ES-I3 (cell line): ENCODE measurements at regions not wholly inside any gene's neighbourhood (a gene's known extent, or its start where the extent isn't known, plus 50 kb on each side); places are given as distances from the start of the nearest gene placed in this dataset.

Source experiments
- H3K36me3 ChIP-seq: 2 replicates; pipeline ENCODE4 v1.6.1; 2013; ENCODE audit warnings: mild to moderate bottlenecking, low read length, control low read depth, moderate library complexity; ENCODE audit not compliant: insufficient read depth
- H3K4me1 ChIP-seq: 2 replicates; pipeline ENCODE4 v1.6.1; 2013; ENCODE audit warnings: mild to moderate bottlenecking, control low read depth, low read length; ENCODE audit not compliant: insufficient read depth
- H3K9ac ChIP-seq: 2 replicates; pipeline ENCODE4 v1.6.1; 2013; ENCODE audit warnings: low read depth, mild to moderate bottlenecking, low read length, moderate library complexity
- H3K9me3 ChIP-seq: 2 replicates; pipeline ENCODE4 v1.6.1; 2013; ENCODE audit warnings: mild to moderate bottlenecking, low read length, moderate library complexity; ENCODE audit not compliant: control insufficient read depth, insufficient read depth

DNA sequence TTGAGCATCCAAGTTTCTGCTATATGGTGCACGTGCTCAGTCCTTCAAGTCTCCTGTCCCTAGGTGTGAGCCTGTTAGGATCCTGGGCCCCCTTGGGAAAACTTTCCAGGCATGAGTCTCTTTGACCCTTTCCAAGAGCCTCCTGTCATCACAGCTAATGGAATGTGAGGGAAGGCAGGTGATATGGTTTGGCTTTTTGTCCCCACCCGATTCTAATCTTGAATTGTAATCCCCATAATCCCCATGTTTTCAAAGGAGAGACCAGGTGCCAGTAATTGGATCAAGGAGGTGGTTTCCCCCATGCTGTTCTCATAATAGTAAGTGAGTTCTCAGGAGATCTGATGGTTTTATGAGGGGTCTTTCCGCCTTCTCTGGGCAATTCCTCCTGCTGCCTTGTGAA lies 265.5 kb downstream of the ATP23 start:
- Histone ChIP-seq H3K4me1 (no peaks in the 10 kb centered on the region), H3K9me3 (no peaks in the 10 kb centered on the region), H3K9ac (no peak overlapping the region), H3K36me3 (no peaks in the 10 kb centered on the region)

DNA sequence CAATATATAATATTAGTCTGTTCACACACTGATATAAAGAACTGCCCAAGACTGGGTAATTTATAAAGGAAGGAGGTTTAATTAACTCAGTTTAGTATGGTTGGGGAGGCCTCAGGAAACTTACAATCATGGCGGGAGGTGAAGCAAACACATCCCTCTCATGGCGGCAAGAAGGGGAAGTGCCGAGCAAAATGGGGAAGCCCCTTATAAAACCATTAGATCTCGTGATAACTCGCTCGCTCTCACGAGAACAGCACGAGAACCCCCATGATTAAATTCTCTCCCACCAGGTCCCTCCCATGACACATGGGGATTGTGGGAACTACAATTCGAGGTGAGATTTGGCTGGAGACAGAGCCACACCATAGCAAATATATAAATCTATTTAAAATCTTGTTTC lies 269.8 kb downstream of the ATP23 start:
- H3K4me1 ChIP-seq: no peaks in the 10 kb centered on the region
- no peak overlapping the region for H3K9ac ChIP-seq
- no peaks in the 10 kb centered on the region for H3K9me3 ChIP-seq
- H3K36me3 ChIP-seq: no peaks in the 10 kb centered on the region

DNA sequence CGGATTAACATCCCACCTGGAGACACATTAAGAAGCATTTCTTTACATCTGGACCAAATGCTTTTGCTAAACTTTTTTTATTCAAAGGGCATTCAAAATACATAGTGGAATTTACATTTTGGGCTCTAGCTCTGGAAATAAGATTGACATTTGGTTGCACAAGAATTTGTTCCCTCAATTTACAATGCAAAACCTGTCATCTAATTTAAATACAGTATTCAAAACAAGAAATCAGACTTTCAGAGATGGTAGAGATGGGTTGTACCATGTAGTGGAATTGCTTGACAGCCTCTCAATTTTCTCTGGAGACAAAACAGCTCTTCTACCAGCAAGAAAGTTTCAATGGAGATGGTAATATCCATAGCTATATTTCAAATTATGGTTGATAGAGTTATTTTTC lies 275.8 kb downstream of the ATP23 start:
- H3K9ac ChIP-seq: no peak overlapping the region
- no peaks in the 10 kb centered on the region for H3K9me3 ChIP-seq
- no peaks in the 10 kb centered on the region for H3K4me1 ChIP-seq
- H3K36me3 ChIP-seq: no peaks in the 10 kb centered on the region

DNA sequence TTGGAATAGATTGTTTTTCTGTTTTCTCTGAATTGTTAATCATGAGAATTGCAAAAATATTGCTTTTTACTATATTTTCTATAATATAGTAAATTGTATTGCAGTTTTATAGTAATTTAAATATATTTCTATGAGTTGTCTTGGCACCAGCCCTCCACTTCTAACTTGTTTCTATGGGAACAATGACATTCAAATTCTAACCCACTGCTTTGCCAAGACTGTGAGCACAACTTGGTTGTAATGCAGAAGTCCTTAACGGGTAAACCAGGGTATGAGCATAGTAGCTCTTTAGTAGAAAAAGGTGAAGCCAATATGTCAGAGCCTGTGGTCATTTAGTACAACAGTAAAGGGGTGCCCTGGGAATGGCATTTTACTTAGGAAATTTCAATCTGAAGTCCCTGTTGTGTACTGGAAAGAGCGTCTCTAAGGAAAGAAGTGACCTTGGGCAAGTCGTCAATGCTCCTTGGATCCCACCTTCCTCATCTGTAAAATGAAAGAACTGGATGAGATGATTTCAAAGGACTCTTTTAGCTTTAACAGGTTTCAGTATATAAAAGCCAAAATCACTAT lies 283.3 kb downstream of the ATP23 start:
- Histone ChIP-seq H3K36me3 (no peaks in the 10 kb centered on the region), H3K9ac (no peak overlapping the region), H3K4me1 (0 out of 2 replicates have a peak, but pooled peaks cover 3% of the 10 kb centered on the region), H3K9me3 (no peaks in the 10 kb centered on the region)

DNA sequence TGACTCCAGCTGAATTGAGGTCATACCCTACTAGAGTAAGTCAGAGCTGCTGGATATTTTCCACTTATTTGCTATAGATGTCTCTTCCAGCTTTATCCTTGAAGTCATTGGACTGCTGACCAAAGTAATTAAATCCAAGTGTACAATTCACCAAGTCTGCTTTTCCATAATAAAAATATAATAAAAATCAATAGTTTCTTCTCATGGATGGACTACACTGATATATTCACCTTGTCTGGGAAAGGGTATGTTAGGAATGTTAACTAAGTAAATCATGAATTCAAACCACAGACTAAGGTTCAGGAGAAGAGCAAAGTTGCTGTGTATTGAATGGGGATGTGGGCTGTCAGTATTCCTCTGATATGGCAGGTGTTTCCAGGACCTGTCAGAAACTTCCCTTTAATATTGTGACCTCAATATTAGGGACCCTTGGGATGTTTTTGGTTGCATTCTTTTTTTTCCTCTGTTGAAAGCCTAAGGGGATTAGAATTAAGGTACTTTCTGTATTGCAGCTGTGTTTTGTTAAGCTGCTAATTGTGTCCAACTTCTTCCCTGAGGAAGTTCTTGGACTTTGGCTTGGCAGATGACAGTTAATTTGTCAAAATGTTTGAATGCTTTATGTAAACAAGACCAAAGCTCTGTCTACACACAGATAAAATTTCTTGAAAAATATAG lies 284.0 kb downstream of the ATP23 start:
- H3K4me1 ChIP-seq: 0 out of 2 replicates have a peak, but pooled peaks cover 3% of the 10 kb centered on the region
- H3K9ac ChIP-seq: no peak overlapping the region
- no peaks in the 10 kb centered on the region for H3K9me3 ChIP-seq
- no peaks in the 10 kb centered on the region for H3K36me3 ChIP-seq

DNA sequence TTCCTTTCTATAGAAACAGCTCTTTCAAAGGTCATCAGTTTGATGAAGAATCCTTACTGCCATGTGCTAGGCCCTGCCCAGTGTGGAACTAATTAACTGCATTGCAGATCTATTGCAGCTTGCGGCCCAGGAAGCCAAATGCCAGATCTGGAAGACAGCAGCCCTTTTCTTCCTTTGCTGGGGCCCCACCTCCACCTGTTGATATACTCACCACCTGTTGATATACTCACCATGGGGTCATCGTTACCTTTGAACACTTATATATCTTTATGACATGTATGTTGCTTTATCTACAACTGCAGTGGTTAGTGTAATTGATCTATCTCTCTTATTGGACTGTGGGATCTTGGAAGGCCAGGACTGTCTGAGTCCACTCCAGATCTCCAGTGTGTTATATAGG lies 292.5 kb downstream of the ATP23 start:
- Histone ChIP-seq H3K4me1 (no peaks in the 10 kb centered on the region), H3K9me3 (no peaks in the 10 kb centered on the region), H3K36me3 (no peaks in the 10 kb centered on the region), H3K9ac (no peak overlapping the region)

DNA sequence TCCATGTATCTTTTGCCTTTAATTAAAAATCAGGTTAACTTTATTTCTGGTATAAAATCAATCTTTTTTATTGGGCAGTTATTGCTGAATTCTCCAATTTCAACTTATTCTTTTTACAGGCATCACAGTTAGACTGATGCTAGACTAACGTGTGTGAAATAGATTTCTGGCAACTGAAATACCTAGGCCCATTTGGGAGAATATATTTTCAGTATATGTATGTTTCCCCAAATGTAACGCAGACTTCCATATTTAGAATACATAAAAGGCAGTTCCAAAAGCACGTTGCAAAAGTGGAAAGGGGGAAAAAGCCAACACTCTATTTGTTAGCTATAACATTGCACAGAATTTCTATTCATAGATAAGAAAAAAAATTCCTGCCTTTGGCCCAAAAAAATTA lies 297.0 kb downstream of the ATP23 start:
- H3K9ac ChIP-seq: no peak overlapping the region
- H3K9me3 ChIP-seq: no peaks in the 10 kb centered on the region
- no peaks in the 10 kb centered on the region; the same call in 1 of the 2 replicates for H3K4me1 ChIP-seq
- no peaks in the 10 kb centered on the region for H3K36me3 ChIP-seq

DNA sequence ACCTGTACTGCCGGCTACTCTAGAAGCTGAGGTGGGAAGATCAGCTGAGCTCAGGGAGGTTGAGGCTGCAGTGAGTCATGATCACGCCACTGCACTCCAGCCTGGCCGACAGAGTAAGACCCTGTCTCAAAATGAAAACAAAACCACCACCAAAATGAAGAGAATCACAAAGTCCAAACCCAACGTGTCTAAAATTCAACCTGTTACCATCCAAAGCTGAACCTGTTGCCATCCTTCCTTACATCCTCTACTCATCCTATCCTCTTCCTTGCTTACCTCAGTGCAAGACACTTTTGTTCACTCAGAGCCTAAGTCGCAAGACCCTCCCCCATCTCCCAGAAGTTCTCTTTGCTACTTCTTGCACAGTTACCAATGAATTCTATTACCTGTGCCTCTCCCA lies 299.7 kb downstream of the ATP23 start:
- H3K36me3 ChIP-seq: no peaks in the 10 kb centered on the region
- no peaks in the 10 kb centered on the region; the same call in 1 of the 2 replicates for H3K4me1 ChIP-seq
- H3K9me3 ChIP-seq: no peaks in the 10 kb centered on the region; the same call in 1 of the 2 replicates
- H3K9ac ChIP-seq: no peak overlapping the region

DNA sequence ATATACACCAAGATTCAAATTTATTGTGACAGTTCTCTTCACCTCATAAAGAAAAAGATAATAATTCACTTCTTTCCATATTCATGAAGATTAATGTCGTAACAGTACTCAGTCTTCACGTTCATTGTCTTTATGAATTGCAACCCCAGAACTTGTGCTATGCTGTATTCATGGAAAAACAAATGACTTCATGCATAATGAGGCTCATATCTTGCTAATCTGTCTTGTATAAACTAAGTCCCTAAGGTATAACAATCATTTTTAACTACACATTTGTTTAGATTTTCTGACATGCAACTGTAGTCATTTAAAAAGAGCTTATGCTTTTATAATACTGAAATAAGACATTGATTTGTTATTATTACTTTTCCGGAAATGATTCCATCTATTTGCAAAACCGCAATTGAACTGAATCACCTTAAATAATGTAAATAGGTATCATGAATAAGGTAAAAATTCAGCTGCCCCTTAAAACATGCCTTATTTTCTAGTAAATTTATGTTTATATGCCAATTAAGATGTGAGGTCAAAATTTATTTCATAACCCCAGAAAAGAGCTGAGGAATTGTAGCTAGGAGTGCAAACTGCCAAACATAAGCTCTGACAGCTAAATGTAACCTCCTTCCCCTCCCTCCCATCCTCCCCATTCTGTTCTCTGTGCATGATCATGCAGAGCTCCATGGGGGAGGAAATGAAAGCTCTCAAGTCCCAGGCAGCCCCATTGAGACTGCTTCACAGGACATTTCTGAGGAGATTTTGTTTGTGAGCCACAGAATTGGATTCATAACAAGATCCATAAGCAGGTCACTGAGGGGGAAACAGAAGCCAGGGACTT lies 301.6 kb downstream of the ATP23 start:
- no peak overlapping the region for H3K9ac ChIP-seq
- no peaks in the 10 kb centered on the region; the same call in 1 of the 2 replicates for H3K4me1 ChIP-seq
- H3K36me3 ChIP-seq: no peaks in the 10 kb centered on the region
- no peaks in the 10 kb centered on the region; the same call in 1 of the 2 replicates for H3K9me3 ChIP-seq

DNA sequence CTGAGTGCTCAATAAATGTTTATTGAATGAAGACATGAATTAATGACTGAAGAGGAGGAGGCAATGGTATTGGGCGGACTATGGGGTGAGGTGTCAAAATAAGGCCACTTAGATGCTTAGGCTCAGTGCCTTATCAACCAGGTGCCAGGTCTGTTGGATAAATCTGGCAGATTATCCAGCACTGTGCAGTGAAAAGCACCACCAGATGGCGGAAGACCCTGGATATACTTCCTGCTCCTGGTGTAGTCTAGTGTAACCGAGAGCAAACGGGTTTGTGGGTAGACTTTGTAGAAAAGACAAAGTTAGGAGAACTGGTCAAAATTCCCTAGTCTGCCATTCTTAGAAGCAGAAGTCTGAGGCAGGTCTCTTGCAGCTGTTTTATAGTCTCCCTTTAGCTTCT lies 306.3 kb downstream of the ATP23 start:
- no peaks in the 10 kb centered on the region; the same call in 1 of the 2 replicates for H3K4me1 ChIP-seq
- no peaks in the 10 kb centered on the region; the same call in 1 of the 2 replicates for H3K9me3 ChIP-seq
- no peak overlapping the region for H3K9ac ChIP-seq
- H3K36me3 ChIP-seq: no peaks in the 10 kb centered on the region

DNA sequence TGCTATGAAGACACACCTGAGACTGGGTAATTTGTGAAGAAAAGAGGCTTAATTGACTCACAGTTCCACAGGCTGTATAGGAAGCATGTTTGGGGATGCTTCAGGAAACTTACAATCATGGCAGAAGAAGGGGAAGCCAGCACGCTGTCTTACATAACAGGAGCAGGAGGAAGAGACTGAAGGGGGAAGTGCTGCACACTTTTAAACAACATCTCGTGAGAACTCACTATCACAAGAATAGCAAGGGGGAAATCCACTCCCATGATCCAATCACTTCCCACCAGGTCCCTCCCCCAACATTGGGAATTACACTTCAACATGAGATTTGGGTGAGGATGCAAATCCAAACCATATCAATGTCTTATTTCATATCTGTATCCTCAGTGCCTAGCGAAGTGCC lies 307.2 kb downstream of the ATP23 start:
- no peaks in the 10 kb centered on the region; the same call in 1 of the 2 replicates for H3K9me3 ChIP-seq
- H3K9ac ChIP-seq: no peak overlapping the region
- H3K36me3 ChIP-seq: no peaks in the 10 kb centered on the region
- H3K4me1 ChIP-seq: no peaks in the 10 kb centered on the region

DNA sequence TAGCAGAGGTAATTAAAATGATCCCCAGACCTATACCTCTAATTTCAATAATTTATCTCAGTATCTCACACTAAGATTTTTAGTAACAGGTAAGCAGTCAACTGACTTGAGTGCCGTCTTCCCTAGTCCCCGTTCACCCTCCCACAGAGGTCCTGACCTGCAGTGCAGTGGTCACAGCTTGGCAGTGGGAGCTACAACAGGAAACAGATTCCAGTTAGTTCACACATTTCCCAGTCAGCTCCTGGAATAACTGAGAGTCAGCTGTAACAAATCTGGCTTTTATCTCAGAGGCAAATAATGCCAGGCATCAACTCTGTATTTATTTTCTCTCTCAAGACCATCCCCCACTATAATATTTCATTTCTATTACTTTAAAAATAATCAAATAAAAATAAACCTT lies 308.2 kb downstream of the ATP23 start:
- Histone ChIP-seq H3K9me3 (no peaks in the 10 kb centered on the region; the same call in 1 of the 2 replicates), H3K4me1 (no peaks in the 10 kb centered on the region), H3K36me3 (no peaks in the 10 kb centered on the region), H3K9ac (no peak overlapping the region)

DNA sequence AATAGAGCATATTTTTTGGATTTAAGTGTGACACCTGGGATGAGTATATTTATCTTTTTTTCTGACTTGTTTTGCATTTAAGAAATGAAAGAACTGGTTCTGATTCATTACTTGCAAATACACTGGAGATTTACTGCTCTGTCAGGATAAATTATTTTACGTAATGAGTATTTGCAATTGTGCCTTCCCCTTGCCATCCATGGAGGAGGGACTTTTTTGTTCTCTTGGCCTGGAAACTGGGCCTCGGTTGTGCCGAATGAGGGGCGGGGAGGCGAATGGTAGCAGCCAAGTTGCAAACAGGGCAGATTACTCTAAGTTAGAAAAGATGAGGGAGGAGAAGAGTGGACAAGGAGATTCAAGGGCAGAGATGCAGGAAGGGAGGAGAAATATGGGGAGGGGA lies 308.7 kb downstream of the ATP23 start:
- no peaks in the 10 kb centered on the region for H3K4me1 ChIP-seq
- H3K36me3 ChIP-seq: no peaks in the 10 kb centered on the region
- H3K9ac ChIP-seq: no peak overlapping the region
- H3K9me3 ChIP-seq: no peaks in the 10 kb centered on the region; the same call in 1 of the 2 replicates

DNA sequence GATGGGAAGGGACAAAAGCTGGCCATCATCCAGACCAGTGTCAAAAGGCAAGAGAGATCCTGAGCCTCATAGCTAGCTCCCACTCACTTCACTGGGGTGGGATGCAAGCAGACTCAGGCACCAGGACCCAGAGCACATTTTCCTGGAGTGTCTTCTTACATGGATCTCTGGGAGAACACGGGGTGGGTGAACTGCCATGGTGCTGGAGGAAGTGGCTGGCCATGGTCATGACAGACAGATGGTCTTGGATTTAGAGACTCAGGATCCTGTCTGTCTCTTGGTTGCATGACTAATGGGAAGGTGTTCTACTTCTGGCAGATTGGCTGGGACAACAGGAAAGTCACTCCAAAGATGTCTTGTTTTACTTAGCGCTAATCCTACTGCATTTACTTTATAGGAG lies 311.5 kb downstream of the ATP23 start:
- no peaks in the 10 kb centered on the region for H3K36me3 ChIP-seq
- no peaks in the 10 kb centered on the region for H3K9me3 ChIP-seq
- H3K9ac ChIP-seq: no peak overlapping the region
- no peaks in the 10 kb centered on the region for H3K4me1 ChIP-seq

DNA sequence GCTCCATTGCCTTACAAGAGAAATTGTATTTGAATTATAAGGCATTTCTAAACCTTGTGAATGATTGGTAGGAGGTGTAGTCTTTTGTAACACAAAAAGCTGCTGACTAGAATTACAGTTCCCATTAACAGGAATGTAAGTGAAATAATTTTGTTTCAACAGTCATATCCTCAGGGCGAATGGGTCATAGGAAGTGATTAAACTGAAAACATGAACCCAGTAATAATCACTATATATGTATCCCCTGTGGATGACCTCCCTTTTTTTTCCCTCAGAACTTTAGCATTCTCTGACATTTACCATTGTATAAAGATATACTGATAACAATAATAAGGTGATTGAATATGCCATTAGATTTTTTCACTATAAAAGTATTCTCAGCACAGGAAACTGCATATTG lies 312.3 kb downstream of the ATP23 start:
- H3K9me3 ChIP-seq: no peaks in the 10 kb centered on the region
- H3K4me1 ChIP-seq: no peaks in the 10 kb centered on the region
- H3K36me3 ChIP-seq: no peaks in the 10 kb centered on the region
- H3K9ac ChIP-seq: no peak overlapping the region
